HL-60 (cell line): ENCODE measurements at regions not wholly inside any gene's neighbourhood (a gene's known extent, or its start where the extent isn't known, plus 50 kb on each side); places are given as distances from the start of the nearest gene placed in this dataset.

Experiments used
- DNase-seq, 2 experiments: peaks; one replicate each; pipeline ENCODE4 v3.0.0-alpha.2; 2010 to 2020; ENCODE audit warnings: low read depth in 1 of 2, low spot score in 1 of 2
- H3K27ac ChIP-seq: fragments of 250-450 bp; sonication (Bioruptor Pico); replicated peaks from 2 replicates; pipeline ENCODE4 v1.5.1; 2020; ENCODE audit warnings: mild to moderate bottlenecking, moderate library complexity
- H3K27me3 ChIP-seq: fragments of 250-450 bp; sonication (Bioruptor Pico); 2 replicates; pipeline ENCODE4 v1.5.1; 2021; ENCODE audit warnings: mild to moderate bottlenecking, moderate library complexity; ENCODE audit not compliant: insufficient read depth, poor library complexity, severe bottlenecking
- H3K4me3 ChIP-seq: replicated peaks from 2 replicates; pipeline ENCODE4 v1.5.1; 2011; ENCODE audit warnings: mild to moderate bottlenecking, control low read depth, low read length; ENCODE audit not compliant: insufficient read depth
- GABPA ChIP-seq: IDR thresholded peaks from 2 replicates; pipeline ENCODE4 v1.6.1; 2012; ENCODE audit warnings: low read depth
- POLR2AphosphoS5 ChIP-seq: IDR thresholded peaks from 2 replicates; pipeline ENCODE4 v1.6.1; 2012; ENCODE audit warnings: low read depth
- SPI1 ChIP-seq: IDR thresholded peaks from 2 replicates; pipeline ENCODE4 v1.6.1; 2012; ENCODE audit warnings: low read depth, mild to moderate bottlenecking, borderline replicate concordance
- TF ChIP-seq, protein P1 (sequence below): IDR thresholded peaks from one replicate; pipeline ENCODE4 v1.5.1; 2011; ENCODE audit warnings: low read length, control low read depth, inconsistent platforms; ENCODE audit not compliant: insufficient read depth
- TF ChIP-seq, protein P2 (sequence below): IDR thresholded peaks from 2 replicates; pipeline ENCODE4 v1.6.1; 2012; ENCODE audit warnings: low read depth; ENCODE audit not compliant: insufficient replicate concordance

DNA sequence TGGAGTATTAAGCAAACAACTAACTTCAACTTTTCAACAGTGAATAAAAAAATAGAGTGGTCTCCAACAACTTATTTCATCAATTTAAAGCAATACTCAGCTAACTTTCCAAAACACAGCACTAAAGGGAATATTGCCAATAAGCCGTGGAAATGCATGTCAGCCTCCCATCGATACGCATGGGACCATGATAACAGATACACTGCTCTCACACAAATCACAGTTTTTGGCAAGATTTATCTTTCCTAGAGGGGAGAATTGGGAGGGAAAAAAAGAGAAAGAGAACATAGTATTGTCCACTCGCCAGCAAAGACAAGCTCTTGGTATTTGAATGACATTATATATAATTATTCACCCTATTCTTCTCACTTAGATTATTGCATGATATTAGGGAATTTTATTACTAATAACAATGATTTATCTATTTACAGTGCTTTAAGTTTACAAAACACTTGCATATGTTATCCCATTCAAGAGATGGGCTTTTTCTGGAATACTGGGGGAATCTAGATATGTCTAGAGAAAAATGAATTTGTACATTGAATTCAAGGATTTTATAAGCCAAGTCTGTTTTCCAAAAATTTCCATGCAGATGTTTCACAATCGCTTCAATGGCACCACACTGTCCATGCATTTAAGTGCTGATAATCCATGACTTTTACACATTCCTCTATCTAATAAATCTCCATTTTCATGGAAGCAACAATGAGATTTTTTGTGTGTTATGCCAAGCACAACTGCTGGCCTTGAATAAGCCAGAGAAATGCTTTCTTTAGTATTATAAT is 194.0 kb upstream of the MGMT start:
- no peak for TF ChIP-seq SPI1
- TF ChIP-seq, protein P1, sequence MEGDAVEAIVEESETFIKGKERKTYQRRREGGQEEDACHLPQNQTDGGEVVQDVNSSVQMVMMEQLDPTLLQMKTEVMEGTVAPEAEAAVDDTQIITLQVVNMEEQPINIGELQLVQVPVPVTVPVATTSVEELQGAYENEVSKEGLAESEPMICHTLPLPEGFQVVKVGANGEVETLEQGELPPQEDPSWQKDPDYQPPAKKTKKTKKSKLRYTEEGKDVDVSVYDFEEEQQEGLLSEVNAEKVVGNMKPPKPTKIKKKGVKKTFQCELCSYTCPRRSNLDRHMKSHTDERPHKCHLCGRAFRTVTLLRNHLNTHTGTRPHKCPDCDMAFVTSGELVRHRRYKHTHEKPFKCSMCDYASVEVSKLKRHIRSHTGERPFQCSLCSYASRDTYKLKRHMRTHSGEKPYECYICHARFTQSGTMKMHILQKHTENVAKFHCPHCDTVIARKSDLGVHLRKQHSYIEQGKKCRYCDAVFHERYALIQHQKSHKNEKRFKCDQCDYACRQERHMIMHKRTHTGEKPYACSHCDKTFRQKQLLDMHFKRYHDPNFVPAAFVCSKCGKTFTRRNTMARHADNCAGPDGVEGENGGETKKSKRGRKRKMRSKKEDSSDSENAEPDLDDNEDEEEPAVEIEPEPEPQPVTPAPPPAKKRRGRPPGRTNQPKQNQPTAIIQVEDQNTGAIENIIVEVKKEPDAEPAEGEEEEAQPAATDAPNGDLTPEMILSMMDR = no peak
- no peak for TF ChIP-seq GABPA
- TF ChIP-seq, protein P2, sequence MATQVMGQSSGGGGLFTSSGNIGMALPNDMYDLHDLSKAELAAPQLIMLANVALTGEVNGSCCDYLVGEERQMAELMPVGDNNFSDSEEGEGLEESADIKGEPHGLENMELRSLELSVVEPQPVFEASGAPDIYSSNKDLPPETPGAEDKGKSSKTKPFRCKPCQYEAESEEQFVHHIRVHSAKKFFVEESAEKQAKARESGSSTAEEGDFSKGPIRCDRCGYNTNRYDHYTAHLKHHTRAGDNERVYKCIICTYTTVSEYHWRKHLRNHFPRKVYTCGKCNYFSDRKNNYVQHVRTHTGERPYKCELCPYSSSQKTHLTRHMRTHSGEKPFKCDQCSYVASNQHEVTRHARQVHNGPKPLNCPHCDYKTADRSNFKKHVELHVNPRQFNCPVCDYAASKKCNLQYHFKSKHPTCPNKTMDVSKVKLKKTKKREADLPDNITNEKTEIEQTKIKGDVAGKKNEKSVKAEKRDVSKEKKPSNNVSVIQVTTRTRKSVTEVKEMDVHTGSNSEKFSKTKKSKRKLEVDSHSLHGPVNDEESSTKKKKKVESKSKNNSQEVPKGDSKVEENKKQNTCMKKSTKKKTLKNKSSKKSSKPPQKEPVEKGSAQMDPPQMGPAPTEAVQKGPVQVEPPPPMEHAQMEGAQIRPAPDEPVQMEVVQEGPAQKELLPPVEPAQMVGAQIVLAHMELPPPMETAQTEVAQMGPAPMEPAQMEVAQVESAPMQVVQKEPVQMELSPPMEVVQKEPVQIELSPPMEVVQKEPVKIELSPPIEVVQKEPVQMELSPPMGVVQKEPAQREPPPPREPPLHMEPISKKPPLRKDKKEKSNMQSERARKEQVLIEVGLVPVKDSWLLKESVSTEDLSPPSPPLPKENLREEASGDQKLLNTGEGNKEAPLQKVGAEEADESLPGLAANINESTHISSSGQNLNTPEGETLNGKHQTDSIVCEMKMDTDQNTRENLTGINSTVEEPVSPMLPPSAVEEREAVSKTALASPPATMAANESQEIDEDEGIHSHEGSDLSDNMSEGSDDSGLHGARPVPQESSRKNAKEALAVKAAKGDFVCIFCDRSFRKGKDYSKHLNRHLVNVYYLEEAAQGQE = no peak
- no peak for TF ChIP-seq POLR2AphosphoS5
- no peaks in the 10 kb centered on the region for H3K27me3 ChIP-seq
- H3K4me3 ChIP-seq = no peak overlapping the region
- H3K27ac ChIP-seq = no peak overlapping the region
- DNase-seq = no peak

DNA sequence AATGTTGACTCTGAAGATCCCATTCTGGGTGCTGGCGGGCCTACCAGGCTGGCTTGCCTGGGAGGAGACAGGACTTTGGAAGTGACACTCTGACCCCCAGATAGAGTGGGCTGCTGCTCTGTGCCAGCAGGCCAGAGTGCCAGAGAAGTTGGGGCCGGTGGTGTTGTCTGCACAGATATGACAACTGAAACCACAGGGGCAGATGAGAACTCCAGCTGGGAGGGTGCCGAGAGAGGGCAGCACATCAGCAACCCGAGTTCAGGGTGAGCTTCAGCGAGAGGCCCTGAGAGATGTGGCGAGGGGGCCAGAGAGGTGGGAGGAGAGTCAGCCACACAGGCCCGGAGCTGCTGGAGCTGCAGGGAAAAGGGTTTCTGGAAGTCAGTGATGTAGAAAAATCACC is 193.2 kb upstream of the MGMT start:
- TF ChIP-seq POLR2AphosphoS5 (no peak), GABPA (no peak), SPI1 (no peak)
- TF ChIP-seq, protein P2 = no peak
- TF ChIP-seq, protein P1 = no peak
- no peak overlapping the region for H3K4me3 ChIP-seq
- no peaks in the 10 kb centered on the region for H3K27me3 ChIP-seq
- no peak overlapping the region for H3K27ac ChIP-seq
- DNase-seq = no peak

DNA sequence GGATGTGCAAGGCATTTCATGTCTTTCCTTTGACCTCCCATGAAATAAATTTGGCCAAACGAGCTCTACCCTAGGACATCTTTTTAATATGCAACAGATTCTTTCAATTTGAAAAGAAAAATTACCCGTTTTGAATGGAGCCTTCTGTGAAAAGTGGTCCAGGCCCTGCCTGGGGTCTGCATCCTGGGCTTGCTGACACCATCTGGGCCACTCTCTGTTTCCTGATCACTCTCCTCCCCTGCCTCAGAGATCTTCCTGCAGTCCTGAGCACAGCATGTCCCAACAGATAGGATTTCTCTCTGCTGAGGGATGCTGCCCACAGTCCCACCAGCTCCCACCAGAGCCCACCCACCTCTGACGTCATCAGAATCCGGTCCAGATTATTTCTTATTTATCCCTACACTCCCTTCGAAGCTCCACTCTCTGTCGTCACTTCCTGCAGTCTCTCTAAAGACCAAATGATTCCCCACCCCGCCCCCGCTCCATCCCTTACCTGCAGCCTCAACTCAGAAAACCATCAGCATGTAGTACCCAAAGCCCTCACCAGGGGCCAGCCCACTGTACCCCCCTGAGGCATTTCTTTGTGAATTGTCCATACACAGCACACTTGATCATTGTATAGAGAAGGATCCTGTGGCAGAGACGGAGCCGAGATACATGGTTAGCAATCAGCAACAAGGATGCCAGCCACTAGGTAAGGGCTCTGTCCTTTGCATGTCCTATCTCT is 192.1 kb upstream of the MGMT start:
- H3K27me3 ChIP-seq = no peaks in the 10 kb centered on the region
- TF ChIP-seq, protein P2 = no peak
- TF ChIP-seq SPI1 (no peak), POLR2AphosphoS5 (no peak), GABPA (no peak)
- TF ChIP-seq, protein P1 = no peak
- no peak overlapping the region for H3K4me3 ChIP-seq
- H3K27ac ChIP-seq = no peak overlapping the region
- DNase-seq = no peak
